BJ (cell line): ENCODE measurements at regions not wholly inside any gene's neighbourhood (a gene's known extent, or its start where the extent isn't known, plus 50 kb on each side); places are given as distances from the start of the nearest gene placed in this dataset.

Experiments used
- CTCF ChIA-PET: fragments of 350-600 bp; formaldehyde crosslinking; extraction: SDS; loops from one replicate; lab custom pipeline; 2021; ENCODE audit warnings: antibody characterized with exemption, inconsistent platforms; lab: Yijun Ruan, JAX
- POLR2A ChIA-PET: fragments of 300-600 bp; sonication (Branson Sonifier 250); formaldehyde crosslinking; extraction: SDS; loops from one replicate; lab custom pipeline; 2021; ENCODE audit warnings: antibody characterized with exemption; lab: Charles Lee
- DNase-seq: peaks from one replicate; pipeline ENCODE4 v3.0.0-alpha.2; 2011; ENCODE audit warnings: low read depth
- H3K27me3 ChIP-seq: 2 replicates; pipeline ENCODE4 v1.6.0; 2011; ENCODE audit warnings: low read length; ENCODE audit not compliant: control insufficient read depth, insufficient read depth
- H3K36me3 ChIP-seq: 2 replicates; pipeline ENCODE4 v1.5.1; 2011; ENCODE audit warnings: low read length; ENCODE audit not compliant: control insufficient read depth, insufficient read depth
- H3K4me3 ChIP-seq: 2 replicates; pipeline ENCODE4 v1.5.1; 2011; ENCODE audit warnings: low read depth, mild to moderate bottlenecking, control low read depth, low read length
- CTCF ChIP-seq: IDR thresholded peaks from 2 replicates; pipeline ENCODE4 v1.5.1; 2011; ENCODE audit warnings: low read depth, mild to moderate bottlenecking, control low read depth, inconsistent platforms, low read length, moderate library complexity; ENCODE audit not compliant: insufficient read depth

DNA sequence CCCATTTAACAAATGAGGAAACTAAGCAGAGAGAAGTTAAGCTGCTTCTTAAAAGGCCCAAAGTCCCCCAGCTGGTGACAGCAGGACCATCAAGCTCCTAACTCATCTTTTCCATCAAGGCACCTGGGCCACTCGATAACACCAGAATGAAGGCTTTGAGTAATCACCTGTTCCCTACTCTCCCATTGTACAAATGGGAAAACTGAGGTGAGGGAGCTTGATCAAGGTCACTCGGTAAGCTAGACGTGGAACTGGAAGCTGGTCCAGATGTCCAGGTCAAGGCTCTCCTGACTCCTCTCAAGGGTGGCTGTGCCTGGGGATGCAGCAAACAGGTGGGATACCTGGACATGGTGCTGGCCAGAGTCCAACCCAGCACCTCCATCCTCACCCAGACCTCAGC, 90.6 kb upstream of the SHB start:
- Histone ChIP-seq H3K36me3 (no peaks in the 10 kb centered on the region), H3K27me3 (peaks cover 7% of the 10 kb centered on the region), H3K4me3 (no peak overlapping the region)
- DNase-seq: no peak
- POLR2A ChIA-PET: no interaction called here
- CTCF ChIA-PET: interaction anchor here (0.7 to 4.6 kb wide), 17 partner anchors 9 to 261 kb away, joined by 3 to 44 read pairs (median 5); partner anchors contain the start of genes SHB and SLC25A51
- TF ChIP-seq CTCF: no peak

DNA sequence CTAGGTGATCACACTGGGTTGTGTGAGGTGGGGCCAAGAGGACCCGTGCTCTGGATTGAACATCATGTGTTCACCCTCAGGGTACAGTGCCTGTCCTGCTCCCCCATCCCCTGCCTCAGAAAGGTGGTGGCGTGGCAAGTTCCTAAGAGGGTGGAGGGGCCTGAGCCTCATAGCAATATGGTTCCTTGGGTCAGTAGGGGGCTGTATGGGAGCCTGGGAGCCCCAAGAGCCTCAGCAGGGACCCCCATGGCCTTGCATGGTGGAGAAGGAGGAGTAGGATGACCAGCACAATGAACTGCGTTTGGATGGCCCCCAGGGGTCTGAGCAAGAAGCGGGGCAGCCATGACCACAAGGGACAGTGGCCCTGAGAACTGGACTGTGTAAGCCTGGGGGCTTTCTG, 89.6 kb upstream of the SHB start:
- no peak for TF ChIP-seq CTCF
- H3K4me3 ChIP-seq: no peak overlapping the region
- H3K36me3 ChIP-seq: no peaks in the 10 kb centered on the region
- POLR2A ChIA-PET: no interaction called here
- no peak for DNase-seq
- H3K27me3 ChIP-seq: peaks cover 2% of the 10 kb centered on the region; the same call in 1 of the 2 replicates
- CTCF ChIA-PET: interaction anchor here (1.3 to 4.6 kb wide), 6 partner anchors 8 to 245 kb away, joined by 3 to 44 read pairs (median 14); no protein-coding TSS in a partner anchor

GRCh38 chr9:38157711-38158110, 88.7 kb upstream of the SHB start:
- POLR2A ChIA-PET: no interaction called here

GRCh38 chr9:38154501-38155421, 85.7 kb upstream of the SHB start:
- ChIA-PET POLR2A (no interaction called here), CTCF (interaction anchor here (0.7 to 1.5 kb wide), 3 partner anchors 8 to 241 kb away, joined by 3 read pairs; no protein-coding TSS in a partner anchor)
- no peak for DNase-seq
- Histone ChIP-seq H3K36me3 (no peaks in the 10 kb centered on the region), H3K27me3 (peaks cover 16% of the 10 kb centered on the region), H3K4me3 (no peak overlapping the region)
- TF ChIP-seq CTCF: no peak

More at GRCh38 chr9:38157711-38158110, 88.7 kb upstream of the SHB start:
- CTCF ChIA-PET: interaction anchor here (1.3 to 2.7 kb wide), 2 partner anchors 16 to 244 kb away, joined by 8 to 10 read pairs; no protein-coding TSS in a partner anchor
- no peak overlapping the region for H3K4me3 ChIP-seq
- H3K36me3 ChIP-seq: no peaks in the 10 kb centered on the region
- no peak for DNase-seq
- TF ChIP-seq CTCF: no peak
- H3K27me3 ChIP-seq: 0 out of 2 replicates have a peak, but pooled peaks cover 6% of the 10 kb centered on the region

- Histone ChIP-seq H3K36me3 (no peaks in the 10 kb centered on the region), H3K4me3 (no peak overlapping the region), H3K27me3 (peaks cover 18% of the 10 kb centered on the region)
- no peak for DNase-seq
- ChIA-PET POLR2A (no interaction called here), CTCF (no interaction called here)
- no peak for TF ChIP-seq CTCF
Observed at GRCh38 chr9:38153910-38154291, 84.9 kb upstream of the SHB start.
